Activated T-cell treated with anti-CD3 and anti-CD28 coated beads for 1 hour (primary cell): ENCODE measurements at regions not wholly inside any gene's neighbourhood (a gene's known extent, or its start where the extent isn't known, plus 50 kb on each side); places are given as distances from the start of the nearest gene placed in this dataset.
"Not testable (repeated sequence)": the region's sequence is repeated elsewhere in the genome, so short reads cannot be mapped to it uniquely, and the experiment has no call there.

Experiments used
- DNase-seq: peaks from one replicate; pipeline ENCODE4 v3.0.0-alpha.2; 2020; ENCODE audit warnings: low read depth

DNA sequence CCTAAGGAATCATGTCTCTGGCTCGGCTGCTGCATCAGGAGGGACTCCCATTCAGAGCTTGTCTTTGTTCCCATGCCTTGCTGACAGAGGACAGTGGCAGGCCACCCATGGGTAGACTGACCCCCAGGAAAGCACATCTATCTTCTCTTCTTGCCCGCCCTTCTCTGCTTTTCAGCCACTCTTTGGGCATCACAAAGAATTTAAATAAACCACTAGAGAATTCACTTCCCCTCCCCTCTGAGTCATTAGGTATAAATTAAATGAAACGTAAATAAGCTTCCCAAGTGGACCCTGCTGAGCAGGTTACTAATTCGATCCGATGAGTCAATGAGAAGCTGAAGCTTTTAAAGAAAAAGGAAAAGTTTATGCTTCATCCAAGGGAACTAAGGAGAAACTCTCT, 97.0 kb downstream of the DRD1 start:
- no peak for DNase-seq

- no peak for DNase-seq
These were observed 99.4 kb downstream of the DRD1 start for GRCh38 chr5:175344331-175345195.

DNA sequence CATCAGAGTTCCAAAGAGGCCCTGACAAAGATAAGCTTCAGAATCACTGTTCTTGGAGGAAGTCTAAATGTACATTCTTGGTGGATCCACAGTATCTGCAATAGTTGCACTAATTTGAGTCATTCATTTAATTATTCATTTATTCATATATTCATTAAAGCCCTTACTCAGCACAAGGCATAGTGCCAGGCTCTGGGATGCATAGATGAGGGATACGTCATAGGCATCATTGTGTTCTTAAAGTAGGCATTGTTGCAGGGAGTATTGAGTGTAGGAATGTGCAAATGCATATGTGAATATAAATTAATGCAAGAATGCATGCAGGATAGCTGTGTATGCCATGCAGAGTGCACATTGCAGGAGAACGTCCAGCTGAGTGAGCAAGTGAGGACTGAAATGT, 100.7 kb downstream of the DRD1 start:
- DNase-seq, result no peak

GRCh38 chr5:175340180-175340579, 103.8 kb downstream of the DRD1 start:
- DNase-seq, result no peak

- DNase-seq, result no peak
These were observed 106.3 kb downstream of the DRD1 start for GRCh38 chr5:175337680-175338079.

DNA sequence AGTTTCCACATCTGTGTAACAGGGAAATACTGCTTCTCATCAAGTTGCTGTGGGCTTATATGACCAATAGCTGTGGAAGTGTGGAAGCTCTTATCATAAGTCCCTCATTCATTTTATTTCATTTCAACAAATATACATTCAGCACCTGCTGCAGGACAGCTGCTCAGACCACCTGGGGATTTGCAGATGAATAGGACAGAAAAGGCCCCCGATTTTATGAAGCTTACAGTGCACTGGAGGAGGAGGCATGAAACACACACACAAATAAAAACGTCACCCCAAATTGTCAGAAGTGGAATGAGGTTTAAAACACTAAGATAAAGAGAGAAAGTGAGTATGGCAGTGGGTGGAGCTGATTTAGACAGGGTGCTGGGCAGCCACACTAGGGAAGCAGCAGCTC, 107.2 kb downstream of the DRD1 start:
- DNase-seq, result no peak

DNA sequence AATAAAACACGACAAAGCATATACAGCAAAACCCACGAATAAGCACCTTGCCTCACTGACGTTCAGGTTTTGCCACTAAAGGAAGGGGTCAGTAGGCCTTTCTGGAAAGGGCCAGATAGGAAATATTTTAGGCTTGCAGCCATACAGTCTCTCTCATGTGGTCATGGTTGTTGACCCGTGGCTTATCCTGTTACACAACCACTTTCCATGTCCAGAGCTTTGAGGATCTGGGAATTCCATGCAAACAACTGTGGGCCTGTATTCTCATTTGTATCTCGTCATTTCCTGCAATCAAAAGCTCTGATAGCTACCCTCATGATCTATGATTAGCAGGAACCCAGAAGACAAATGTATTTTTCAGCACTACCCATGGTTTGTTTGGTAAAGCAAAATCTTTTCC, 108.3 kb downstream of the DRD1 start:
- DNase-seq, result no peak

DNA sequence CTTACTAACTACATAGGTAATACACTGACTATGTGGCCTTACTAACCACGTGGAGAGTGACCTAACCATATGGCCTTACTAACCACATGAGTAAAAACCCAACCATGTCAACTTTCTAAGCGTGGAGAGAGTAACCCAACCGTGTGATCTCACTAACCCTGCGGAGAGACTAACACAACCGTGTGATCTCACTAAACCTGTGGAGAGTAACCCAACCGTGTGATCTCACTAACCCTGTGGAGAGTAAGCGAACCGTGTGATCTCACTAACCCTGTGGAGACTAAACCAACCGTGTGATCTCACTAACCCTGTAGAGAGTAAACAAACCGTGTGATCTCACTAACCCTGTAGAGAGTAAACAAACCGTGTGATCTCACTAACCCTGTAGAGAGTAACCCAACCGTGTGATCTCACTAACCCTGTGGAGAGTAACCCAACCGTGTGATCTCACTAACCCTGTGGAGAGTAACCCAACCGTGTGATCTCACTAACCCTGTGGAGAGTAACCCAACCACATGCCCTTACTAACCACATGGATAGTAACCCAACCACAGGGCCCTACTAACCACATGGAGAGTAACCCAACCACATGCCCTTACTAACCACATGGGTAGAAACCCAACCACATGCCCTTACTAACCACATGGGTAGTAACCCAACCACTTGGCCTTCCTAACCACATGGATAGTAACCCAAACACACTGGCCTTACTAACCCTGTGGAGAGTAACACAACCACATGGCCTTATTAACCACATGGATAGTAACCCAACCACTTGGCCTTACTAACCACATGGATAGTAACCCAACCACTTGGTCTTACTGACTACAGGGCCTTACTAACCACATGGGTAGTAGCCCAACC, 112.6 kb downstream of the DRD1 start:
- DNase-seq, result not testable (repeated sequence)

DNA sequence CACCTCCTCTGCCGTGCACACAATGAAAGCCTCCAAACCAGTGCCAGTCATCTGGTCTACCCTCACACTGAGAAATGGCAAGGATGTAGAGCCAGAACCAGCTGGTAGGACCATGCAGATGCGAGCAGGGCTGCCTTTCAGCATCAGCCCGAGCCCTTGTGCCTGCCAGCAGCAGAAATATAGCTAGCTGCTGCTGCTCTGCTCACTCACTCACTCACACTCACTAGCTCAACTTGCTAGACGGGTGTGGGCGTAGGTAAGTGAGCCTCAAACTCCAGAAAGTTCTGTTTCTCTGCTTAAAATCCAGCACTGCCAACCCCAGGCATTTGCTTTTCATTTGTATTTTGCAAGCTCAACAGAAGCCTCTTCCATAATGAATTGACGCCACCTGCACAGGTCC, 114.0 kb downstream of the DRD1 start:
- no peak for DNase-seq

- DNase-seq, result no peak
These were observed 115.3 kb downstream of the DRD1 start for GRCh38 chr5:175328687-175329086.

DNA sequence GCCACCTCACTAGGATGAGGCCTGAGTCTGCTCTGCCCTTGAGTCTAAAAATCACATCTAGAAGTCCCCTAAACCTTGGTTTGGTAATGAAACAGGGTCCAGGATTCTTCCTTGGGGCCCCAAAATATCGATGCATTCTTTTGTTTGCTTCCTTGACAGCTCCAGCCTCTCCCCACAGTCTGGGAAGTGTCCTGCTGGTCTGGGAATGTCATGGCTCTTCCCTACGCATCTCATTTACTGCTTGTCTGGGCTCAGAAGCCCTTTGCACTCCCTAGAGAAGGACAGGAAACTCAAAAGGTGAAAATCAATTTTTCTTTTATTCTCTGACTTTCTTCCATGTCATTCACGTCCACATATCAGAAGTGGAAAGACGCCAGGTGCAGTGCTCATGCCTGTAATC, 115.8 kb downstream of the DRD1 start:
- no peak for DNase-seq

- no peak for DNase-seq
These were observed 118.3 kb downstream of the DRD1 start for GRCh38 chr5:175325681-175326080.

GRCh38 chr5:175321927-175322532, 122.0 kb downstream of the DRD1 start:
- DNase-seq, result no peak

DNA sequence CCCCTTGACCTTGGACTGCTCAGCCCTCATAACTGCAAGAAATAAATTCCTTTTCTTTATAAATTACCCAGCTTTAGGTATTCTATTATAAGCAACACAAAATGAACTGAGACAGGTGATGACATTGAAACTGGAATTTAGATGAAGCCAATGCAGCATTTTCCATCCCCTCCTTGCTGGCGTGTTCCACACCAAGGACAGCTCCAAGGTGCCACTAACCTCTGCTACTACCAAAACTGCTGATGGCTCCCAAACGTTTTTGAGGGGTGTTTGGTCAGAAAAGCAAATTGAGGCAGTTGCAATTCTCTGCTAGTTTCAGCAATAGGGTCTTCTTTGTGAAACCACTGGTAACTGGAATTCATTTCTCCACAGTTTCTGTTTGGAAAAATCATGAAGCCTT, 124.8 kb downstream of the DRD1 start:
- no peak for DNase-seq

DNA sequence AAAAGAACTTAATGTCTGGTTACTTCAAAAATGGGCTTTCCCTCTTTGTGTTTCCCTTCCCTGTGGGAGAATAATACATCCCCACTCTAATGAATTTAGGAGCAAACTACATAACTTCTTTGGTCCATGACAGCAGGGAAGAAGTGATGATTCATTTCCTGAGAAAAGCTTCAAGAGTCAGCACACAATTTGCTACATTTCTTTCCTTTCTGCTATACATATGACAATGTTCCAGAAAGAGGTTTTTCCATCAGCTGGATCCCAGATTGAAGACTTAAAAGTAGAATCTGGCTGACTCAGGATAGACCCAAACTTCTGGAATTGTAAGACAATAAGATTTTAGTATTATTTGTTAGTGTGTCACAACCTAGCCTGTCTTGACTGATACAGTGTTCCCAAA, 126.1 kb downstream of the DRD1 start:
- DNase-seq, result no peak

DNA sequence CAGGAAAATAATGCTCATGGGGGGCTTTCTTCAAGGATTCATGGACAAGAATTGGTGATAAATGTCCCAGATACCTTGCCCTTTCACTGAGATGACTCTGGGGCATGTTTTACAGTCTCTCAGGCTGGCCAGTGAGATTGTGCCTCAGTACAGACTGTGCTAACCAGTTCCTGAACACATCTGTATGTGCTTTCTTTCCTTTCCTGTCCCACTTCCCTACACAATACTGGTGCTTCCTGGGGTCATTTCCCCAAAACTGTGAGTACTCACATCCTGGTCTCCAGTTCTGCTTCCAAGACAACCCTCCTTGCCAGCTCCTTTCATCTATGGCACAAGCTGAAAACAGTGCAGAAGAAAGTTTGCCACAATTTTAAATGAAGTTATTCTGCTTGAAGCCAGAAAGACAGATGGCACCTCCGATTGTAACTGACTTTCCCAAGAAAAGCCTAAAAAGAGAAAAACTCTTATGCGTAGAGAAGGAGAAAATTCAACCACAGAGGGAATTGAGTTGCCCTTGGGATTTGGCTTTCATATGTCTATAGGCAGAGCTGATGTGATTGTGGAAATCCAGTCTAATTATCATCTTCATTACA, 134.7 kb downstream of the DRD1 start:
- DNase-seq, result no peak

- DNase-seq, result no peak
These were observed 135.3 kb downstream of the DRD1 start for GRCh38 chr5:175308701-175309100.

- DNase-seq, result no peak
These were observed 137.6 kb downstream of the DRD1 start for GRCh38 chr5:175306381-175306780.

GRCh38 chr5:175305251-175305650, 138.7 kb downstream of the DRD1 start:
- DNase-seq, result no peak

- no peak for DNase-seq
These were observed 153.6 kb downstream of the DRD1 start for GRCh38 chr5:175290379-175290778.

- DNase-seq, result no peak
These were observed 155.8 kb downstream of the DRD1 start for GRCh38 chr5:175288048-175288621.

GRCh38 chr5:175286981-175287380, 157.0 kb downstream of the DRD1 start:
- DNase-seq, result no peak
